Liver (tissue), 8 donors: ENCODE measurements at regions not wholly inside any gene's neighbourhood (a gene's known extent, or its start where the extent isn't known, plus 50 kb on each side); places are given as distances from the start of the nearest gene placed in this dataset.

Experiments
- DNase-seq: peaks from one replicate; pipeline ENCODE4 v3.0.0-alpha.2; 2017; ENCODE audit warnings: low spot score
- H3K27ac ChIP-seq, 2 donors: one replicate each; pipeline ENCODE4 v1.7.0; 2013; ENCODE audit warnings: inconsistent platforms in 2 of 2, low read length in 2 of 2, control low read depth in 1 of 2, low read depth in 1 of 2, mild to moderate bottlenecking in 1 of 2
- H3K27me3 ChIP-seq, 4 donors: one replicate each; pipeline versions ENCODE4 v1.6.1 to v1.7.0; 2013; ENCODE audit warnings: low read length in 3 of 4, inconsistent platforms in 1 of 4, mild to moderate bottlenecking in 1 of 4, moderate library complexity in 1 of 4; ENCODE audit not compliant: control insufficient read depth in 4 of 4, insufficient read depth in 4 of 4
- H3K36me3 ChIP-seq, 4 donors: one replicate each; pipeline versions ENCODE4 v1.6.1 to v1.7.0; 2013; ENCODE audit warnings: low read length in 3 of 4, mild to moderate bottlenecking in 3 of 4, low read depth in 1 of 4, moderate library complexity in 1 of 4; ENCODE audit not compliant: control insufficient read depth in 4 of 4, insufficient read depth in 3 of 4
- H3K4me1 ChIP-seq, 4 donors: one replicate each; pipeline versions ENCODE4 v1.6.1 to v1.7.0; 2013; ENCODE audit warnings: low read length in 3 of 4, mild to moderate bottlenecking in 3 of 4, moderate library complexity in 1 of 4; ENCODE audit not compliant: control insufficient read depth in 4 of 4, insufficient read depth in 4 of 4
- H3K4me3 ChIP-seq, 3 donors: one replicate each; pipeline versions ENCODE4 v1.6.1 to v1.7.0; 2013; ENCODE audit warnings: low read length in 3 of 3, control low read depth in 1 of 3, low read depth in 1 of 3, mild to moderate bottlenecking in 1 of 3
- H3K9ac ChIP-seq, 2 donors: one replicate each; pipeline ENCODE4 v1.7.0; 2013; ENCODE audit warnings: low read length in 2 of 2, mild to moderate bottlenecking in 2 of 2, moderate library complexity in 2 of 2, control low read depth in 1 of 2, low read depth in 1 of 2
- H3K9me3 ChIP-seq, 4 donors: one replicate each; pipeline versions ENCODE4 v1.6.1 to v1.7.0; 2013; ENCODE audit warnings: low read length in 3 of 4; ENCODE audit not compliant: control insufficient read depth in 4 of 4
- ATF3 ChIP-seq: IDR thresholded peaks from 2 replicates; pipeline ENCODE4 v1.6.1; 2016; ENCODE audit warnings: antibody characterized with exemption
- EGR1 ChIP-seq, 2 donors: IDR thresholded peaks; 2 replicates each; pipeline ENCODE4 v1.6.1; 2016 to 2018; ENCODE audit warnings: antibody characterized with exemption in 2 of 2, low read depth in 2 of 2
- FOXA1 ChIP-seq: IDR thresholded peaks from 2 replicates; pipeline ENCODE4 v1.6.1; 2016; ENCODE audit warnings: antibody characterized with exemption
- FOXA2 ChIP-seq: IDR thresholded peaks from 2 replicates; pipeline ENCODE4 v1.6.1; 2016; ENCODE audit warnings: antibody characterized with exemption
- GABPA ChIP-seq, 2 donors: IDR thresholded peaks in 1 of 2; conservative IDR thresholded peaks in 1 of 2; 2 replicates each; pipeline ENCODE4 v1.6.1; 2016; ENCODE audit warnings: antibody characterized with exemption in 2 of 2, mild to moderate bottlenecking in 1 of 2, moderate library complexity in 1 of 2
- HNF4A ChIP-seq, 2 donors: conservative IDR thresholded peaks; 2 replicates each; pipeline ENCODE4 v1.6.1; 2016; ENCODE audit warnings: antibody characterized with exemption in 2 of 2, mild to moderate bottlenecking in 2 of 2
- HNF4G ChIP-seq: IDR thresholded peaks from 2 replicates; pipeline ENCODE4 v1.6.1; 2016; ENCODE audit warnings: antibody characterized with exemption
- JUND ChIP-seq, 2 donors: IDR thresholded peaks; 2 replicates each; pipeline ENCODE4 v1.6.1; 2016; ENCODE audit warnings: antibody characterized with exemption in 2 of 2
- MAX ChIP-seq: IDR thresholded peaks from 2 replicates; pipeline ENCODE4 v1.6.1; 2016; ENCODE audit warnings: antibody characterized with exemption
- NR2F2 ChIP-seq: IDR thresholded peaks from 2 replicates; pipeline ENCODE4 v1.6.1; 2016; ENCODE audit warnings: antibody characterized with exemption
- RAD21 ChIP-seq, 2 donors: IDR thresholded peaks; 2 replicates each; pipeline ENCODE4 v1.6.1; 2016; ENCODE audit warnings: antibody characterized with exemption in 2 of 2, mild to moderate bottlenecking in 2 of 2
- REST ChIP-seq: IDR thresholded peaks from 2 replicates; pipeline ENCODE4 v1.6.1; 2016; ENCODE audit warnings: antibody characterized with exemption, mild to moderate bottlenecking
- RXRA ChIP-seq, 2 donors: IDR thresholded peaks; 2 replicates each; pipeline ENCODE4 v1.6.1; 2017 to 2018; ENCODE audit warnings: antibody characterized with exemption in 2 of 2, mild to moderate bottlenecking in 1 of 2
- SP1 ChIP-seq: IDR thresholded peaks from 2 replicates; pipeline ENCODE4 v1.6.1; 2018; ENCODE audit warnings: antibody characterized with exemption, mild to moderate bottlenecking
- TAF1 ChIP-seq: conservative IDR thresholded peaks from 2 replicates; pipeline ENCODE4 v1.6.1; 2016; ENCODE audit warnings: antibody characterized with exemption, mild to moderate bottlenecking
- YY1 ChIP-seq: IDR thresholded peaks from 2 replicates; pipeline ENCODE4 v1.6.1; 2016; ENCODE audit warnings: antibody characterized with exemption, mild to moderate bottlenecking
- ZBTB33 ChIP-seq: IDR thresholded peaks from 2 replicates; pipeline ENCODE4 v1.6.1; 2016; ENCODE audit warnings: antibody characterized with exemption
- WGBS: extraction: QIAGEN DNeasy Blood & Tissue Kit; methylation state at CpG from one replicate; pipeline ENCODE4 v1.1.7; 2013; 5-methylcytosine and 5-hydroxymethylcytosine counted together
- TF ChIP-seq, protein P1 (sequence below): fragments of 150-350 bp; IDR thresholded peaks from 2 replicates; pipeline ENCODE4 v1.5.1; 2017; ENCODE audit warnings: improper control_type of control experiment, low read depth, low read length; ENCODE audit not compliant: missing input control
- donor health status: healthy.
- donor health status: healthy.
- donor health status: healthy.
- donor health status: healthy.
- donor health status: healthy.

- Histone ChIP-seq H3K4me3 (no peak overlapping the region), H3K36me3 (no peaks in the 10 kb centered on the region), H3K27ac (no peak overlapping the region), H3K4me1 (peaks cover 2 to 20% (median 12%) of the 10 kb centered on the region in 4 donors), H3K9ac (no peak overlapping the region), H3K27me3 (no peaks in the 10 kb centered on the region), H3K9me3 (peaks cover 0 to 4% (median 0%) of the 10 kb centered on the region in 4 donors)
- no peak for DNase-seq
- WGBS: 78% methylated on average over 5 of the region's 5 CpGs
- no peak for TF ChIP-seq FOXA1
- no peak for TF ChIP-seq GABPA (IDR thresholded peaks at IDR 0.05 in 1 of 2, conservative IDR thresholded peaks at IDR 0.05 in 1 of 2)
- no peak for TF ChIP-seq HNF4G
- TF ChIP-seq HNF4A (conservative IDR thresholded peaks at IDR 0.05): no peak
- no peak for TF ChIP-seq FOXA2
These were observed 144.4 kb downstream of the PCTP start for GRCh38 chr17:55895112-55895759.

GRCh38 chr17:55897301-55897700 lies 146.4 kb downstream of the PCTP start:
- Histone ChIP-seq H3K27ac (peak overlapping the region; percentile 70 to 80), H3K9ac (no peak overlapping the region), H3K9me3 (no peaks in the 10 kb centered on the region), H3K27me3 (no peaks in the 10 kb centered on the region), H3K36me3 (no peaks in the 10 kb centered on the region), H3K4me3 (peak overlapping the region in 1 of 3 donors; percentile 30), H3K4me1 (peaks cover 2 to 23% (median 13%) of the 10 kb centered on the region in 4 donors)
- 39% methylated on average over 4 of the region's 4 CpGs for WGBS
- no peak for DNase-seq
- TF ChIP-seq HNF4G (no peak), EGR1 (IDR thresholded peaks at IDR 0.05; ENCODE audit: low read depth in 2 of 2) (peak in 1 of 2 donors; percentile 19), TAF1 (no peak), RXRA (IDR thresholded peaks at IDR 0.05) (peak in 1 of 2 donors; percentile 85), RAD21 (IDR thresholded peaks at IDR 0.05) (peak in 1 of 2 donors; percentile 30), ATF3 (no peak), FOXA1 (no peak), HNF4A (conservative IDR thresholded peaks at IDR 0.05) (peak in 1 of 2 donors; percentile 78), YY1 (peak; percentile 80), SP1 (no peak), MAX (peak; percentile 72), FOXA2 (peak; percentile 19), ZBTB33 (peak; percentile 33), GABPA (IDR thresholded peaks at IDR 0.05 in 1 of 2, conservative IDR thresholded peaks at IDR 0.05 in 1 of 2) (peak in 1 of 2 donors; percentile 14), NR2F2 (no peak), JUND (IDR thresholded peaks at IDR 0.05) (peak in 1 of 2 donors; percentile 60), REST (peak; percentile 60)
- TF ChIP-seq, protein P1, sequence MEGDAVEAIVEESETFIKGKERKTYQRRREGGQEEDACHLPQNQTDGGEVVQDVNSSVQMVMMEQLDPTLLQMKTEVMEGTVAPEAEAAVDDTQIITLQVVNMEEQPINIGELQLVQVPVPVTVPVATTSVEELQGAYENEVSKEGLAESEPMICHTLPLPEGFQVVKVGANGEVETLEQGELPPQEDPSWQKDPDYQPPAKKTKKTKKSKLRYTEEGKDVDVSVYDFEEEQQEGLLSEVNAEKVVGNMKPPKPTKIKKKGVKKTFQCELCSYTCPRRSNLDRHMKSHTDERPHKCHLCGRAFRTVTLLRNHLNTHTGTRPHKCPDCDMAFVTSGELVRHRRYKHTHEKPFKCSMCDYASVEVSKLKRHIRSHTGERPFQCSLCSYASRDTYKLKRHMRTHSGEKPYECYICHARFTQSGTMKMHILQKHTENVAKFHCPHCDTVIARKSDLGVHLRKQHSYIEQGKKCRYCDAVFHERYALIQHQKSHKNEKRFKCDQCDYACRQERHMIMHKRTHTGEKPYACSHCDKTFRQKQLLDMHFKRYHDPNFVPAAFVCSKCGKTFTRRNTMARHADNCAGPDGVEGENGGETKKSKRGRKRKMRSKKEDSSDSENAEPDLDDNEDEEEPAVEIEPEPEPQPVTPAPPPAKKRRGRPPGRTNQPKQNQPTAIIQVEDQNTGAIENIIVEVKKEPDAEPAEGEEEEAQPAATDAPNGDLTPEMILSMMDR: no peak
